Peyer's patch (tissue), 4 donors: ENCODE measurements at regions not wholly inside any gene's neighbourhood (a gene's known extent, or its start where the extent isn't known, plus 50 kb on each side); places are given as distances from the start of the nearest gene placed in this dataset.

Experiments
- CTCF ChIP-seq, 6 experiments: fragments of 450-650 bp in 4 of 6; fragments of 200-600 bp in 2 of 6; sonication (generic) in 1 of 6; IDR thresholded peaks; one replicate each; pipeline ENCODE4 v1.5.1; 2017 to 2019; ENCODE audit warnings: antibody characterized with exemption in 6 of 6, mild to moderate bottlenecking in 3 of 6, moderate library complexity in 1 of 6
- POLR2A ChIP-seq, 2 donors: fragments of 450-650 bp; IDR thresholded peaks; one replicate each; pipeline ENCODE4 v1.5.1; 2017; ENCODE audit warnings: antibody characterized with exemption in 2 of 2, mild to moderate bottlenecking in 2 of 2, moderate library complexity in 2 of 2

GRCh38 chr14:105836730-105837129 is 310.3 kb downstream of the TMEM121 start:
- TF ChIP-seq CTCF (IDR thresholded peaks at IDR 0.05) (no peak), POLR2A (IDR thresholded peaks at IDR 0.05) (no peak)
